DMS114 treated with DMSO at 0.1 percent for 48 hours (cell line): ENCODE measurements at regions not wholly inside any gene's neighbourhood (a gene's known extent, or its start where the extent isn't known, plus 50 kb on each side); places are given as distances from the start of the nearest gene placed in this dataset.

Source experiments
- DNase-seq: peaks from one replicate; lab custom pipeline; 2025; ENCODE audit not compliant: unreplicated experiment; lab: John Stamatoyannopoulos, UW

DNA sequence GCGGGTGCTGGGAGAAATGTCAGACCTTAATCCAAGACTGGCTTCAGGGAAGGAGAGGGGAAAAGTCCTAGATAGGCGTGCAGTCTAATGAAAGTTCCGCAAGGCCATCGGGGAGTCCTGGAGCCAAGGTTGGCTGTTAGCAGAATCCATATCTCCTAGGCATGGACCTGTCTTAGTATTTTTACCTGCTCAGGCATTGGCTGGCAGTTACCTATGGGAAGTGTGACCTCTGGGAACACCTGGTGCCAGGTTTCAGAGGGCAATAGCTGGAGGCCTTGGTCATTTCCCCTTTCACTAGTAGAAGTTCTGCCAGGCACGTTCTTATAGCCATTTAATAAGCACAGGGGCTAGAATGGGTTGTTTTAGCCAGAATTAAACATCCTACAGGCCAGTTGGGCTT, 330.8 kb upstream of the SEMA6D start:
- DNase-seq, result no peak

DNA sequence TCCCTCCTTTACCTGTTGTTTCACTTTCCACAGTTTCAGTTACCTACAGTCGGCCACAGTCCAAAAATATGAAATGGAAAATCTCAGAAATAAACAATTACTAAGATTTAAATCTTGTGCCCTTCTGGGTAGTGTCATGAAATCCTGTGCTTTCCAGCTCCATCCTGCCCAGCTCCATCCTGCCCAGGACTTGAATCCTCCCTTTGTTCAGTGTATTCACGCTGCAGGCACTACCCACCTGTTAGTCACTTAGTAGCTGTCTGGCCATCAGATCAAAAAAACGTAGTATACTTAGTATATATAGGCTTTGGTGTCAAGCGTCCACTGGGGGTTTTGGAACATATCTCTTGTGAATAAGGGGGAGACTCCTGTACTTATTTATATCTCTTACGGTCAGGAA, 329.0 kb upstream of the SEMA6D start:
- no peak for DNase-seq

DNA sequence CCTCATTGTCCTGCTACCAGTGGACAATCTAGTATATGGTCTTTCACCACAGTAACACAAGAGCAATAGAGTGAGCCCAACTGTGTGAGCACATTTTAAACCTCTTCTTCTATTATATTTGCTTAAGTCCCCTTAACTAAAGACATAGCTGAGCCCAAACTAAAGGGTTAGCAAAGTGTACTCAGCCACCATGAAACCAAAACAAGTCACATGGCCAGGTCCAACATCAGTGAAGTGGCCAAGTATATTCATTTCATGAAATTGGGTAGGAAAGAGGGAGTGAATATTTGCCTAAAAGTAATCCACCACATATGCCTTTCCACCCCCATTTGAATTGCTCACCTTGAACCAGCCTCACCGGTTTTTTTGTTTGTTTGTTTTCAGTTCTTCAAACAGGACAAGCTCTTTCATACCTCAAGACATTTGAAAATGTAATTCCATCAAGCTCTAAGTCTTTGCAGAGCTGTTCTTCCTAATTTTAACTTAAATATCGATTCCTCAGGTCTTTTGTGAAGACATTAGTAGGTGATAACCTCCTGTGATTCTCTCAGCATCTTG, 327.0 kb upstream of the SEMA6D start:
- no peak for DNase-seq

DNA sequence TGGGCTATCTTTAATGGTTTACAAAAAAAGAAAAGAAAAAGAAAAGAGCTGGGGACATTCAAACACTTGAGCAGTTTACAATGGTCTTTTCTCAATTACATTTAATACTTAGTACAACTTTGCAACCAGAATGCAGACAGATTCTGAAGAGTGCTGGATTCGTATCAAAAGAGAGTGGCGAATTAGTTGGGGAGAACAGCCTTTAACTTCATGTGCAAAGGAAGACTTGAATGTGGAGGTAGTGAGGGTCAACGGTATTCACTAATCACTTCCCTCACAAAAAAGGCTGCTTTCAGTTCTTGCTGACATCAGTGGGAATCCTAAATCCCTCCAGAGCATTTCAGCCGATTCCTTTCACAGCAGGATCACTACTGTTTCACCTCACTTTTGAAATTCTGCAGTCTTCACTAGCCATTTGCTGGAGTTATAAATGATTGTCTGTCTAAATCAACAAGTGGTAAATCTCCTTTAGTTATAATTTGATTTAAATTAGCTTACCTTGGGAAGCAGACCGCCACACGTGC, 323.0 kb upstream of the SEMA6D start:
- DNase-seq, result no peak

DNA sequence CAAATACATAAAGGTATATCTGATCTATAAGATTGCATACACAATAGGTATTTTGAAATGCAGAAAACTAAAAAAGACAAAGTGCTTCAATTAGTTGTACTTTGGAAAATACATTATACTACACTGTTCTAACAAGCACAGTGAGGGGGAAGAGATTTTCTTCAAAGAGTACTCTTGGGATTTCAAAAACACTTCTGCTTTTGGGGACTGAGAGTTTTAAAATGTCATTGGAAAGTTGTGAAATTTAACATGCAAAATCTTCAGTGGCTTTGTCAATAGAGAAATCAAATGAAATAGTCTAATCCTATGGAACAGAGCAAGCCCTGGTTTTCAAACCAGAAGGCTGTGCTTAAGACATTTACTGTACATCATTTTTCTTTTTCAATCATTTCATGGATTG, 322.2 kb upstream of the SEMA6D start:
- no peak for DNase-seq

DNA sequence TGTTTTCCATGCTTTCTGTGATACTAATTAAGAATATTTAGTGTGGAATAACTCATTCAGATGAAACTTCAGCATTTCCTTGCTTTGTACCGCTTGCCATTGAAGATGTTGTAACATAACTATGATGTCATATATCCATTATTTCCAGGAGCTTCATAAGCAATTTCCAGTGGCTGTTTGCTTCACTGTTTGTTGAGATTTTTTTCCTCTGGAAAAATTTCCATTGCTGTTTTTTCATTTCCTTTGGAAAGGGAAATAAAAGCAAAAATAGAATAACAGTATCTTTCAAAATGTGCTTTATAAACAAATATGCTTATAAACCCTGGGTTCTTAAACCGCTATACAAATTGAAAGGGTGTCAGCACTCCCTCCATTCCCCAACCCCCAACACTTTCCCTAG, 319.6 kb upstream of the SEMA6D start:
- DNase-seq, result no peak

DNA sequence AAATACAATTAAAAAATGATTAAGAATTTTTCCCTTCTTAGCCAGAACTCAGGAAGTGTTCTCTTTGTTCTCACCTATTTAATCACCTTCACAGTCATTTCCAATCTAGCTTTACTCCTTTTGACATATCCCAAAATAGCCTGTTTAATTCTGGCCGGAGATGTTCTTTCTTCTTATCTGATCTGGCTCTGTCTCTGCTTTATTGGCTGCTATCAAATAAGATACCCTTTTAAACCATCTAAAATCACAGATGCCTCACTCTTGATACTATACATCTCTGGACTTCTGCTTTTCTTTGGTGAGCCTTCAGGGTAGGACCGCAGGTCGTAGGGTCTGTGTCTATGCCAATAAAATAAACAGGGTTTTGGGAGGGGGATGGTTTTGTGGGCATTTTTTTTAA, 319.2 kb upstream of the SEMA6D start:
- DNase-seq, result no peak

DNA sequence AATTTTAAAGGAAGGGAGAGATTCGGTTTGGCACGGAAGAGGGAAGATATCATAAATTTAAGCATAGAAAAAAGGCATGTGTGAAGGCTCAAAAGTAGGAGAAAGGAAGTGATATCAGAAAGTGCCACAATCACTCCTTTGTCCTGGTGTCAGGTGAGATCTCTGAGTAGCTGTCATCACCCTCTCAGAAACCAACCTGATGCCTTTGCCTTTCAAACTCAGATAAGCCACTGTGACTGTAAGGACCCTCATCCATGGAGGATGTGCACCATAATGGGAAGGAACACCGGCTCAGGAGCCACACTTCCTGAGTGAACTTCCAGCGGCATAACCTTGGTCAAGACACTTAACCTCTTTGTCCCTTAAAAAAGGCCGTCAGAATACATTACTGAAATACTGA, 318.7 kb upstream of the SEMA6D start:
- no peak for DNase-seq

DNA sequence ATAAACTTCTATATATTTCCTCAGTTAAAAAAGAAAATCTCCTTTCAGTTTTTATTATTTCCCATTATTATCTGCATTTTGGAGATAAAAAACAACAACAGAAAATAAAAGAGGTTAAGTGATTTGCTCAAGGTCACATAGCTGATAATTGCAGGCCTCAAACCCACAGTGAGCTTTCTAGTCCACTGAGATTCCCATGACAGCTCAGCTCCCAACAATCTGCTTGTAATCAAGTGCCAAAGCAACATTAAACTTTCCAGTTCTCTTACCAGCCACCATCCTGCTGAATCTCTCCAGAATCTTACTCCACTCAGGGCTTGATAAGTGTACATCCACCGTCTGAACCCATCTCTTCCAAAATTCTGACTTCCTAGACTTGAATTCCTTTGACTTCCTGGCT, 318.2 kb upstream of the SEMA6D start:
- DNase-seq, result no peak

DNA sequence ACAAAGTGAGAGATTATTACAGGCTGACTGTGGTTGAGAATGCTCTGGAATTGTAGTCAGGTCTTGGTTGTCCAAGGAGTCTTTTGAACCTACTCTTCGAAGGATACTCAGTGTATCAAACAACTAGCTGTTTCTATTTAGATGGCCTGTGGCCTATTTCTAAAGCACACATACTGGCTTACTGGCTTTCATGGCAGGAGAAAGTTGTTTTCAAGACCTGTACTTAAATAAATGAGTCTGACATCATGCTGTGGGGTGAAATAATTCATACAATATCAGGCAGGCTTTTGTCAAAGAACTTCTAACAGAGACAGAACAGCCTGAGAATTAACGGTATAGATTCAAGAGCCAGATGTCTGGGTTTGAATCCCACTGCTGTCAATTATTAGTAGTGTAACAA, 316.7 kb upstream of the SEMA6D start:
- no peak for DNase-seq

DNA sequence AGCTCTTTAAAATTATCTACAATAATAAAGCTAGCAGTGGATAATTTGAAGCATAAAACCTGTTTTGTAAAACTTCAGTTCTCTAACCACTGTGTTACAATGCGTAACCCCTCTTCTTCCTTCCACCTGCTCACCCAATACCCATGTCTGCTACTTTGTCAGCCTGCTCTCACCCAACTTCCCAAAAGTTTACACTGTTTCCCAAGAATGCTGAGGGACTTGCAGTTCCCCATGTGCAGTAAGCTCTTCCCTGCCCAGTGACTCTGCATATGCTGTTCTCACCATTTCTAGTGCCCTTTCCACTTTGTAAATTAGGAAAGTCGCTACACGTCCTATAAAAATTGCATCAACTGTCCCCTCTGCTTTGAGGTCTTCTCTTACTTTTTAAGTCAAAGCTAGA, 315.9 kb upstream of the SEMA6D start:
- DNase-seq, result no peak

DNA sequence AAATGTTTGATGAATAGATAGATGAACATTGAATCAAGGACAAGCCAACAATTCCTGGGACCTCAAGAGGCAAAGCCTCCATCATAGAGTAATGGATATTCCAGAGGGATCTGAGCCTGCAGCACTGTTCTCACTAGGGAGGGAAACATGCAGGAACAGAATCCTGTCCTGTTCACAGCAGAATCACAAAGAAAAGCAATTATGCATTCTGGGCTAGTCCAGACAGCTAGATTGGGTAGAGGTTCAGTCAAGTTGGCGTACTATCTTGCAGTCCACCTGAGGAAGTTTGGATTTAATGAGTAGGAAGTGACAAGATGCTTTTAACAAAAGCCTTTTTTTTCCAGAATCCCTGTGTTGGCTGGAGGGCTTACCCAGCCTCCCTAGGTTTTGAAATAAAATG, 314.5 kb upstream of the SEMA6D start:
- no peak for DNase-seq

DNA sequence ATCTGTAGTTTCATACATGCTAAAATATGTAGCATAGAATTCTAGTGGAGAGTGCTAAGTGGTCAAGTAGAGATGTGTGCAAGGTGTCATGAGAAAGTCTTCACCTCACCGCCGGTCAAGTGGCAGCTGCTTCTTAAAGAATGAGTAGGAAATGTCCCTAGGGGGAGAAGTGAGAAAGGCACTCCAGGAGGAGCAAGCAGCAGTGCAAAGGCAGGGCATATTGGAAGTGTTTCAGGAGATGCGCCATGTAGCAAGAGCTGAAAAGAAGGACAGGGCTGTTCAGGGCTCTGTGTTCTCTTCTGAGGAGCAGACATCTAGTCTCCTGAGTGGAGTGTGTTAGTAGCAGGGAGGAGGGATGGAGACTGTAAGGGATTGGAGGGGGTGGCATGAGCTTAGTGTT, 312.4 kb upstream of the SEMA6D start:
- DNase-seq, result no peak

DNA sequence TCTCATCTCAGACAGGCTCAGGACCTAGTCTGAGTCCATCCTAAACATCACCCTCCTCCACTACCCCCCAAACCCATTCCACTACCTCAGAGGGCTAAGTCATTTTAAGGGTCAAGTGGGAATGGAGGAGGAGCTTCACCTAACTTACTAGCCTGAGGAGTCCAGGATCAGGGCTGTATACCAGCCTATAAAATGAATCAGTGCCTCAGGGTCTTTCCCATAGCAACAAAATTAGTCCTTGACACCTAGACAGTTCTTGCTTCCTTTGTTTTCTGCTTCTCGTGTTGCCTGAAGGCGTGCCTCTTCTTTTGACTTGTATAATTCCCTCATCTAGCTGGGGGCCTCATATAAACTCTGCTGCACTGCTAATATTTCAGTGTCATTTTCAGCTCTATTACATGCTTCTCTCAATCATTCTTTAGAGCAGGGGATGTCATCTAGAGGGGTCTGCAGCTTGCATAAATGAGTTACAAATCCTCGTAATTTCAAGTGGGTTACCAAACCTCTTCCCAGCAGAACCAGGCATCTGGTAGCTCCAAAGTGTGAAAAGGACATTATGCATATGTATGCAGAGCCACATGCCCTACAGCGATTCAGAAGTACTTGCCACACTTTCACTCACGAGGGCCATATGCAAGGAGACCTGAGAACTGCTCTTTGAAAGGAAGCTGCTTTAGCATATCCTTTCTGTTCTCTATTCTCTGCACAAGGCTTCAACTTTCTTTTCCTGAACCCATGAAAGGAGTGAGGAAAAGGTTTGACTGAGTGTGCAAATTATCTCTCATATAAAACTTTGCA, 311.7 kb upstream of the SEMA6D start:
- DNase-seq, result no peak

DNA sequence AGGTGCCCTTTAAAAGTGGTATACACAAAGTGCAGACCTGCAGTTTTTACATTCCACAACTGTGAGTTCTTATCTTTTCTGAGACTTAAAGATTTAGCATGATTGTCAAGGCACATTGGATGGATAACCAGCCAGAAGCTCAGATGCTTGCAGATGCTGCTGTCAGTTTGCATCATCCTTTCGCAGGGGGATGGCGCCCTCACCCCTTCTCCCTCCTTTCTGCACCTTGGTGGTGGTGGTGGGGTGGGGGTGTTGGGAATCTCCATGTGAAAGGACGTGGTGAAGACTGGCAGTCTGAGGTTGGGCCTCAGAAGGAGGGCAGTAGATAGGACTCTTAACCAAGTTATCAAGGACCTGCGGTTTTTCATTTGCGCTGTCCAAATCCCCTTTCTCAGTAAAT, 309.6 kb upstream of the SEMA6D start:
- no peak for DNase-seq

DNA sequence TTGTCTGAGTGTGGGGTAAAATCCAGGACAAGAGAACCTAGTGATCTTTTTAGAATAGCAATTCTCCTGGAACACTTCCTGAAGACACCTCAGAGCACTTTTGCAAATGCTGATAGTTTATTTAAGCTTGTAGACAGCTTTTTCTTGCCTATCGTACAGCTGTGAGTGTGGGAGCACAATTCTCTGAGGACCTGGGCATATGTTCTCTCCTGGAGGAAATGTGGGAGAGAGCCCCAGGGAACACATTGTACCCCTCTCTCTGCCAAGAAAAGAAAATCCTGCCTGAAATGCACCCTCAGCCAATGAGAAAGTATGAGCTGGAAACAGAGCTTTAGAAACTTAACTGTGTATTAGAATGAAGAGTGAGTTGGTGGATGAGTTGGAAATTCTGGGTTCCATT, 308.3 kb upstream of the SEMA6D start:
- no peak for DNase-seq

DNA sequence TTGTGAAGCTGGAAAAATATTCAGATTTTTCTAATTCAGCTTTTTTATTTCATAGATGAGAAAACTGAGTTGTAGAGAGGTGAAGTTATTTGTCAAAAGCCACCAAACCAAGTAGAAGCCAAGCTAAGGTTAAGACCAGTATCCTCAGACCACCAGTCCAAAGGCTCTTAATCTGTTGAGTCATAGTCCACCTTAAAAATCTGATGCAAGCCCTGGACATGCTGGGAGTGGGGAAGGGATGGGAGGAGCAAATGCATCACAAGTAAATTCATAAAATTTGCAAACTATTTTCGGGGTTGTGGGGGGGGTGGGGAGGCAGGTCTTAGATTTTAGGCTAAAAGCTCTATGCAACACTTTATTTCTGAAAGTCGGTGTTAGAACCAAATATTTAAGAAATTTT, 307.7 kb upstream of the SEMA6D start:
- DNase-seq, result no peak

DNA sequence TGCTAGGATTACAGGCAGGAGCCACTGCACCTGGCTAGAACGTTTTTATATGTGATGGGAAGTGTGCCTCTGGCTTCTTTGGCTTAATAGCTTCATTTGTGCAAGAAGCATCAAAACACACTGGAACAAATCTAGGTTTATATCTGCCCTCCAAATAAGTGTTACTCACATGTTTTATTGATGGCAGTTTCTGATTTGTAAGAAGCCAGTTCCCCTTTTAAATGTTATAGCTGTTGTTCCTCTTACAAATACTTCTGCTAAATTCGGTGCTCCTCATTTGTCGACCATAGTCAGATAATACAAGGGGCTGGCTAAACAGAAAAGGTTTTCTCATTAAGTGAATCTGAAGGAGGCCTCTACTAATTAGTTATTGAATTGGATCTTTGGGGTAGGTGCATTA, 307.1 kb upstream of the SEMA6D start:
- DNase-seq, result no peak

DNA sequence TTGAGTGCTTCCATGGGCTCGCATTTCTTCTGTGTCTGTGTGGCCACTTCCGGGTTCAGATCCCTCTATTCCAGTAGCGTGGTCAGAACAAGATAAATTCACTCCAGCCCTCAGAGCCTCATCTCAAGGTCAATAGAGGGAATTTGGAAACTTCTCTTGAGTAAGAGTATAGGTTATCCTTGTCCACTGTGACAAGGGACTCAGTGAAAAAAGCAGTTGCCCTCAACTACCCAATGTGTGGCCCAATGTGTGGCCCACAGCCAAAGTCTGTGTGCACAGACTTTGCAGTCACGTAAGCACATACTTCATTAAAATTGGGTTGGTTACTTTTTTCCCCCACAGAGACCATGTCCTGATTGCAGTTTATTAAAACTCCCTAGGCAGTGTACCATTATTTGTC, 305.6 kb upstream of the SEMA6D start:
- no peak for DNase-seq

DNA sequence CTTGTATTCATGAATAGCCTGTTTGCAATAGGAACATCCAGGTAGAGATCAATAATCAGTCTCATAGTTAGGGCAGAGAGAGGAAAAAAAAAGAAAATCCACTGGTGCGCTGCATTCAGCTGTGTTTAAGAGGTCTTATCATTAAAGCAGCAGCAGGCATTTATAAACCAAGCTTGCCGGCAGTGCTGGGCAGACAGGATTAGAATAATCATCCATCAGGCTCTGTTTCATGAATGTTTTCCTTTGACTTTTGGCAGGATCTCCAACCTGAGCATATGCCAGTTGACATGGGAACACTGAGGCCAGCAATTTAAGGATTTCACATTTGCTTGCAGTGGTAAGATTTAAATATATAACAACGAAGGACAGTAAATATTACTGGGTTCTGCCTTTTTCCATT, 305.2 kb upstream of the SEMA6D start:
- DNase-seq, result no peak

DNA sequence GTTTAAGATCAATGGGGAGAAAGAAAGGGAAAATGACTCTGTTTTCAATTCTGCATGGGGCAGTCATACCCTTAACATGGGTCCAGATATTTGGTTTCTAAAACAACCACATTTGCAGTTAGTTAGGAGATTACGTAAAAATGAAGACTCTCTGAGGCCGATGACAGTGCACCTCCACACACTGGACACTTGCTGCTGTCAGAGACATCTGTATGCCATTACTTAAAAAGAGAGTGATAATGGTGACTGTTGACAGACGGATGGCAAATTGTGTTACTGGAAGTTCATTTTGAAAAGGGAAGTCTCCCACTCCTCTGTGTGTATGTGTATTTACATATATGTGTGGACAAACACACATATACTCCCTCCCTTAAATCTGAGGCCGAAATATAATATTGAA, 304.5 kb upstream of the SEMA6D start:
- DNase-seq, result no peak

DNA sequence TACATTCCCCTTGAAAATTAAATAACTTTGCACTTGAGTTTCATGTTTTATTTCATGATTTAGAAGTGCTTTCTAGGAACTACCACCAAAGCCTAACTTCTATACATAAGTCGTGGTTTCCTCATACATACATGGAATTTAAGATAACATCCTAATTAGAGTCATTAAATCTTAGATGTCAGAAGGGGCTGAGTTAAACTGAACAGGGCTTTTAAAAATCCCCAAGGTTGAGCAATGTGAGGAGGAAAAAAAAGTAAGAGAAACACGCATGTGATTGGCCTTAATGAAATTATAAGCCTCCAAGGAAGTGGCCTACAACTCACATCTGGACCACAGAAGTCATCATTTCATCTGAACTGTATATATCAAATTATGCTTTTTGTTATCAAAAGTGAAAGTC, 303.1 kb upstream of the SEMA6D start:
- no peak for DNase-seq

DNA sequence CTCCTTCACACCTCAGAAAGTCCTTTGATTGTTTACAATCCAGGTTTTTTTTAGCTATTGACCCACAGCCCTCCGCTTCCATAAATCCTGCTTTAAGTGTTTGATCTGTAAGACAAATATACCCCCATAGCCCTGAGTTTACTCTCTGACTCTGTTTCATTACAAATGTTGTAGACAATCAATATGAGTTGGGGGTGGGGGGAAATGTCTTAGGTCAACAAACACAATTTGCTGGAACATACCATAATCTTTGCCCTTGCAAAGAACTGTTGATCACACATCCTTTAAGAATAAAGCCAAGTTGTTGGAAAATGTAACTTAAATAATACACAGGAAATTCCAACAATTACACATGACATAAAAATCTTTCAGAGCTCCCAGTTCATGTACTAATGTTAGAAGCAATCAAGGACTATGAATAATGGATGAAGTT, 301.8 kb upstream of the SEMA6D start:
- no peak for DNase-seq
